ACC112 (cell line): ENCODE measurements at regions not wholly inside any gene's neighbourhood (a gene's known extent, or its start where the extent isn't known, plus 50 kb on each side); places are given as distances from the start of the nearest gene placed in this dataset.

Source experiments
- H2AFZ ChIP-seq: fragments of 200-600 bp; sonication (generic); one replicate; pipeline ENCODE4 v1.6.0; 2017; ENCODE audit warnings: antibody characterized with exemption, low read length; ENCODE audit not compliant: unreplicated experiment
- H3K27ac ChIP-seq: fragments of 200-600 bp; sonication (generic); 2 replicates; pipeline ENCODE4 v1.5.1; 2014; ENCODE audit warnings: low read depth, mild to moderate bottlenecking, antibody characterized with exemption, low read length, moderate library complexity
- H3K27me3 ChIP-seq: fragments of 200-600 bp; sonication (generic); 2 replicates; pipeline ENCODE4 v1.6.1; 2014; ENCODE audit warnings: mild to moderate bottlenecking, antibody characterized with exemption, low read length, moderate library complexity, mixed read lengths; ENCODE audit not compliant: insufficient read depth
- H3K36me3 ChIP-seq: fragments of 200-600 bp; sonication (generic); 2 replicates; pipeline ENCODE4 v1.6.1; 2016; ENCODE audit warnings: mild to moderate bottlenecking, antibody characterized with exemption, low read length, moderate library complexity, mixed read lengths; ENCODE audit not compliant: insufficient read depth
- H3K4me1 ChIP-seq: fragments of 200-600 bp; sonication (generic); one replicate; pipeline ENCODE4 v1.6.1; 2016; ENCODE audit warnings: low read length, mixed read lengths; ENCODE audit not compliant: insufficient read depth, unreplicated experiment, control insufficient read depth
- H3K4me3 ChIP-seq: fragments of 200-600 bp; sonication (generic); 2 replicates; pipeline ENCODE4 v1.5.1; 2014; ENCODE audit warnings: mild to moderate bottlenecking, low read depth, low read length
- H3K79me2 ChIP-seq: fragments of 200-600 bp; sonication (generic); one replicate; pipeline ENCODE4 v1.6.0; 2016; ENCODE audit warnings: low read length; ENCODE audit not compliant: control insufficient read depth, unreplicated experiment, insufficient read depth

GRCh38 chr14:23800811-23801210, 152.8 kb upstream of the DHRS4 start:
- no peaks in the 10 kb centered on the region for H3K4me1 ChIP-seq
- H3K36me3 ChIP-seq = no peaks in the 10 kb centered on the region
- peaks cover 37% of the 10 kb centered on the region for H3K27me3 ChIP-seq
- no peaks in the 10 kb centered on the region for H3K79me2 ChIP-seq
- no peak overlapping the region for H3K27ac ChIP-seq
- H3K4me3 ChIP-seq = no peak overlapping the region
- H2AFZ ChIP-seq = no peak overlapping the region

- H2AFZ ChIP-seq = no peak overlapping the region
- no peaks in the 10 kb centered on the region for H3K79me2 ChIP-seq
- no peak overlapping the region for H3K4me3 ChIP-seq
- no peaks in the 10 kb centered on the region for H3K4me1 ChIP-seq
- H3K27ac ChIP-seq = no peak overlapping the region
- H3K36me3 ChIP-seq = no peaks in the 10 kb centered on the region
- peaks cover 35% of the 10 kb centered on the region for H3K27me3 ChIP-seq
Measured at GRCh38 chr14:23801766-23802165, 151.8 kb upstream of the DHRS4 start.

- Histone ChIP-seq H3K4me3 (no peak overlapping the region), H3K27me3 (peaks cover 30% of the 10 kb centered on the region), H3K4me1 (no peaks in the 10 kb centered on the region), H3K27ac (no peak overlapping the region), H3K79me2 (no peaks in the 10 kb centered on the region), H3K36me3 (no peaks in the 10 kb centered on the region), H2AFZ (no peak overlapping the region)
Measured at GRCh38 chr14:23804817-23805216, 148.8 kb upstream of the DHRS4 start.

GRCh38 chr14:23805761-23806160, 147.8 kb upstream of the DHRS4 start:
- no peaks in the 10 kb centered on the region for H3K36me3 ChIP-seq
- no peaks in the 10 kb centered on the region for H3K79me2 ChIP-seq
- H3K4me3 ChIP-seq = no peak overlapping the region
- H2AFZ ChIP-seq = no peak overlapping the region
- H3K27me3 ChIP-seq = peaks cover 21% of the 10 kb centered on the region
- no peaks in the 10 kb centered on the region for H3K4me1 ChIP-seq
- H3K27ac ChIP-seq = no peak overlapping the region

GRCh38 chr14:23814527-23815256, 138.9 kb upstream of the DHRS4 start:
- Histone ChIP-seq H3K36me3 (no peaks in the 10 kb centered on the region), H3K27ac (no peak overlapping the region), H2AFZ (no peak overlapping the region), H3K27me3 (peaks cover 23% of the 10 kb centered on the region), H3K4me1 (no peaks in the 10 kb centered on the region), H3K4me3 (no peak overlapping the region), H3K79me2 (no peaks in the 10 kb centered on the region)

GRCh38 chr14:23816371-23816770, 137.2 kb upstream of the DHRS4 start:
- no peaks in the 10 kb centered on the region for H3K4me1 ChIP-seq
- no peak overlapping the region for H2AFZ ChIP-seq
- no peaks in the 10 kb centered on the region for H3K79me2 ChIP-seq
- no peak overlapping the region for H3K4me3 ChIP-seq
- H3K27me3 ChIP-seq = peaks cover 17% of the 10 kb centered on the region
- no peaks in the 10 kb centered on the region for H3K36me3 ChIP-seq
- no peak overlapping the region for H3K27ac ChIP-seq

- H3K27me3 ChIP-seq = peaks cover 22% of the 10 kb centered on the region
- H2AFZ ChIP-seq = no peak overlapping the region
- no peak overlapping the region for H3K27ac ChIP-seq
- no peaks in the 10 kb centered on the region for H3K4me1 ChIP-seq
- no peaks in the 10 kb centered on the region for H3K79me2 ChIP-seq
- H3K36me3 ChIP-seq = no peaks in the 10 kb centered on the region
- H3K4me3 ChIP-seq = no peak overlapping the region
Measured at GRCh38 chr14:23817164-23817767, 136.3 kb upstream of the DHRS4 start.

GRCh38 chr14:23827100-23827892, 126.3 kb upstream of the DHRS4 start:
- H3K27ac ChIP-seq = no peak overlapping the region

GRCh38 chr14:23828001-23828400, 125.6 kb upstream of the DHRS4 start:
- Histone ChIP-seq H3K36me3 (no peaks in the 10 kb centered on the region), H3K4me3 (no peak overlapping the region), H3K27ac (no peak overlapping the region), H2AFZ (no peak overlapping the region), H3K4me1 (peaks cover 24% of the 10 kb centered on the region), H3K79me2 (no peaks in the 10 kb centered on the region), H3K27me3 (no peaks in the 10 kb centered on the region)

More at GRCh38 chr14:23827100-23827892, 126.3 kb upstream of the DHRS4 start:
- Histone ChIP-seq H3K27me3 (peaks cover 6% of the 10 kb centered on the region; the same call in 1 of the 2 replicates), H3K4me3 (no peak overlapping the region), H3K36me3 (no peaks in the 10 kb centered on the region), H3K79me2 (no peaks in the 10 kb centered on the region), H2AFZ (no peak overlapping the region), H3K4me1 (peaks cover 24% of the 10 kb centered on the region)

- H3K27me3 ChIP-seq = no peaks in the 10 kb centered on the region
- H2AFZ ChIP-seq = no peak overlapping the region
- H3K27ac ChIP-seq = no peak overlapping the region
- H3K79me2 ChIP-seq = no peaks in the 10 kb centered on the region
- H3K4me3 ChIP-seq = no peak overlapping the region
- H3K4me1 ChIP-seq = peaks cover 24% of the 10 kb centered on the region
- H3K36me3 ChIP-seq = no peaks in the 10 kb centered on the region
Measured at GRCh38 chr14:23828616-23829015, 125.0 kb upstream of the DHRS4 start.
